WTC11 (cell line): ENCODE measurements at regions not wholly inside any gene's neighbourhood (a gene's known extent, or its start where the extent isn't known, plus 50 kb on each side); places are given as distances from the start of the nearest gene placed in this dataset.

ENCODE experiments used
- NR2C2 ChIP-seq: sonication (generic); formaldehyde crosslinking; IDR thresholded peaks from 2 replicates; pipeline ENCODE4 v1.8.0; 2022; ENCODE audit warnings: mild to moderate bottlenecking, missing genetic modification reagents
- ZNF121 ChIP-seq: sonication (generic); formaldehyde crosslinking; IDR thresholded peaks from 2 replicates; pipeline ENCODE4 v1.8.0; 2023; ENCODE audit warnings: missing genetic modification reagents
- ZNF423 ChIP-seq: fragments of 250-450 bp; sonication (Bioruptor Pico); IDR thresholded peaks from 2 replicates; pipeline ENCODE4 v2.1.2; 2022; ENCODE audit warnings: mild to moderate bottlenecking, moderate library complexity

DNA sequence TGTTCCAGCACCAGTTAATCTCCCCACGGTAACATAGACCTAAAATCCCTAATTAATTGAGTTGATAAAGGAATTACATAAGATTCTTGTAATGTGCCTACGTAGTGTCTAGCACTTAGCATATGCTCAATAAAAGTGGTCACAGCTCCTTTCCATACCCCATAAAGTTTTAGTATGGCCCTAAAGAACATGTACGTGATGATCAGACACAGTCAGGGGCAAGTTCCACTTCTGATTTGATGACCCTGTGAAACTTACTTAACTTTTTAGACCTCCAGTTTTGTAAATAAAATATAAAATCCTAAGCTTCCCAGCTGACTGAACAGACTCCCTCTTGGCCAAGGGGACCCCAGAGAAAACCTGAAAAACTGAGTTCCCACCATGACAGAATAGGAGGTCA is 391.3 kb upstream of the ERCC4 start:
- TF ChIP-seq NR2C2 (CRISPR knock-in tag) (no peak), ZNF423 (CRISPR knock-in tag) (no peak), ZNF121 (no peak)
